Panc1 (cell line): ENCODE measurements at regions not wholly inside any gene's neighbourhood (a gene's known extent, or its start where the extent isn't known, plus 50 kb on each side); places are given as distances from the start of the nearest gene placed in this dataset.

Experiments used
- ATAC-seq: fragments of 200-7000 bp; cut with Tn5 transposase; 2 replicates; pipeline ENCODE4 v1.9.1; 2020; ENCODE audit warnings: mild to moderate bottlenecking, moderate library complexity
- BruUV-seq: library from RNA; stranded (reverse); fragments of 400-500 nt; replicated peaks from 2 replicates; lab custom pipeline; 2021; lab: Mats Ljungman, UMichigan
- CTCF ChIA-PET: fragments of 300-600 bp; sonication (Branson Sonifier 250); formaldehyde crosslinking; loops from one replicate; lab custom pipeline; 2022; ENCODE audit warnings: antibody characterized with exemption; lab: Charles Lee
- POLR2A ChIA-PET: fragments of 300-600 bp; sonication (Branson Sonifier 250); formaldehyde crosslinking; loops from one replicate; lab custom pipeline; 2022; ENCODE audit warnings: antibody characterized with exemption; lab: Charles Lee
- DNase-seq: peaks from one replicate; pipeline ENCODE4 v3.0.0-alpha.2; 2010; ENCODE audit warnings: low read depth, low spot score
- H3K27ac ChIP-seq: 2 replicates; pipeline ENCODE4 v1.5.1; 2011; ENCODE audit warnings: mild to moderate bottlenecking, low read length, inconsistent platforms
- H3K27me3 ChIP-seq: fragments of 200-500 bp; sonication (Bioruptor generic); 2 replicates; pipeline ENCODE4 v1.6.0; 2014; ENCODE audit warnings: low read length, inconsistent platforms; ENCODE audit not compliant: control insufficient read depth, insufficient read depth
- H3K36me3 ChIP-seq: fragments of 200-500 bp; sonication (Bioruptor generic); 2 replicates; pipeline ENCODE4 v1.5.1; 2014; ENCODE audit warnings: inconsistent platforms, mild to moderate bottlenecking, low read length, moderate library complexity; ENCODE audit not compliant: control insufficient read depth, insufficient read depth
- H3K4me1 ChIP-seq: 2 replicates; pipeline ENCODE4 v1.5.1; 2011; ENCODE audit warnings: inconsistent platforms, mild to moderate bottlenecking, low read length, moderate library complexity; ENCODE audit not compliant: control insufficient read depth, insufficient read depth
- H3K4me3 ChIP-seq, 2 experiments: 2 replicates each; pipeline ENCODE4 v1.5.1; 2011 to 2012; ENCODE audit warnings: low read depth in 2 of 2, low read length in 2 of 2, mild to moderate bottlenecking in 2 of 2, inconsistent platforms in 1 of 2, moderate library complexity in 1 of 2
- H3K9me3 ChIP-seq: fragments of 200-500 bp; sonication (Bioruptor generic); 2 replicates; pipeline ENCODE4 v1.5.1; 2014; ENCODE audit warnings: low read depth, mild to moderate bottlenecking, inconsistent platforms, low read length, moderate library complexity; ENCODE audit not compliant: control insufficient read depth, insufficient read depth
- POLR2AphosphoS5 ChIP-seq: IDR thresholded peaks from 2 replicates; pipeline ENCODE4 v1.6.1; 2012; ENCODE audit warnings: mild to moderate bottlenecking, low read depth, low read length, moderate library complexity
- SIN3A ChIP-seq: IDR thresholded peaks from 2 replicates; pipeline ENCODE4 v1.6.1; 2012; ENCODE audit warnings: low read depth, mild to moderate bottlenecking, low read length, moderate library complexity, borderline replicate concordance; ENCODE audit not compliant: insufficient read depth
- TCF7L2 ChIP-seq: IDR thresholded peaks from 2 replicates; pipeline ENCODE4 v1.6.1; 2011; ENCODE audit warnings: mild to moderate bottlenecking, low read depth, low read length, inconsistent platforms
- in situ Hi-C: cut with HindIII; loops from 2 replicates; pipeline ENCODE4 v1.10.0; 2016; ENCODE audit warnings: low sequenced_read_pairs, low pct_unique_long_range_greater_than_20kb
- intact Hi-C: fragments of 100-400 bp; cut with micrococcal nuclease; formaldehyde crosslinking; loops from one replicate; pipeline ENCODE4 v1.10.0; 2022; ENCODE audit not compliant: unreplicated experiment
- TF ChIP-seq, protein P1 (sequence below), 2 experiments: IDR thresholded peaks; 2 replicates each; pipeline ENCODE4 v1.6.1; 2011 to 2012; ENCODE audit warnings: low read depth in 2 of 2, control low read depth in 1 of 2, low read length in 1 of 2, mild to moderate bottlenecking in 1 of 2, moderate library complexity in 1 of 2; ENCODE audit not compliant: insufficient read depth in 1 of 2
- TF ChIP-seq, protein P2 (sequence below): fragments of 450-650 bp; IDR thresholded peaks from 2 replicates; pipeline ENCODE4 v1.5.1; 2017; ENCODE audit warnings: mild to moderate bottlenecking

GRCh38 chr2:104597942-104598341, 256.0 kb upstream of the POU3F3 start:
- no peaks in the 10 kb centered on the region for H3K36me3 ChIP-seq
- H3K27ac ChIP-seq, result no peak overlapping the region
- POLR2A ChIA-PET, result no interaction called here
- no peaks in the 10 kb centered on the region for H3K4me1 ChIP-seq
- DNase-seq (no peak), ATAC-seq (no peak)
- intact Hi-C loops, result no loop called here
- no peak overlapping the region for H3K4me3 ChIP-seq
- CTCF ChIA-PET, result no interaction called here
- no peak for TF ChIP-seq TCF7L2
- TF ChIP-seq, protein P1, sequence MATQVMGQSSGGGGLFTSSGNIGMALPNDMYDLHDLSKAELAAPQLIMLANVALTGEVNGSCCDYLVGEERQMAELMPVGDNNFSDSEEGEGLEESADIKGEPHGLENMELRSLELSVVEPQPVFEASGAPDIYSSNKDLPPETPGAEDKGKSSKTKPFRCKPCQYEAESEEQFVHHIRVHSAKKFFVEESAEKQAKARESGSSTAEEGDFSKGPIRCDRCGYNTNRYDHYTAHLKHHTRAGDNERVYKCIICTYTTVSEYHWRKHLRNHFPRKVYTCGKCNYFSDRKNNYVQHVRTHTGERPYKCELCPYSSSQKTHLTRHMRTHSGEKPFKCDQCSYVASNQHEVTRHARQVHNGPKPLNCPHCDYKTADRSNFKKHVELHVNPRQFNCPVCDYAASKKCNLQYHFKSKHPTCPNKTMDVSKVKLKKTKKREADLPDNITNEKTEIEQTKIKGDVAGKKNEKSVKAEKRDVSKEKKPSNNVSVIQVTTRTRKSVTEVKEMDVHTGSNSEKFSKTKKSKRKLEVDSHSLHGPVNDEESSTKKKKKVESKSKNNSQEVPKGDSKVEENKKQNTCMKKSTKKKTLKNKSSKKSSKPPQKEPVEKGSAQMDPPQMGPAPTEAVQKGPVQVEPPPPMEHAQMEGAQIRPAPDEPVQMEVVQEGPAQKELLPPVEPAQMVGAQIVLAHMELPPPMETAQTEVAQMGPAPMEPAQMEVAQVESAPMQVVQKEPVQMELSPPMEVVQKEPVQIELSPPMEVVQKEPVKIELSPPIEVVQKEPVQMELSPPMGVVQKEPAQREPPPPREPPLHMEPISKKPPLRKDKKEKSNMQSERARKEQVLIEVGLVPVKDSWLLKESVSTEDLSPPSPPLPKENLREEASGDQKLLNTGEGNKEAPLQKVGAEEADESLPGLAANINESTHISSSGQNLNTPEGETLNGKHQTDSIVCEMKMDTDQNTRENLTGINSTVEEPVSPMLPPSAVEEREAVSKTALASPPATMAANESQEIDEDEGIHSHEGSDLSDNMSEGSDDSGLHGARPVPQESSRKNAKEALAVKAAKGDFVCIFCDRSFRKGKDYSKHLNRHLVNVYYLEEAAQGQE (IDR thresholded peaks at IDR 0.05; ENCODE audit: insufficient read depth in 1 of 2, low read depth in 2 of 2, low read length in 1 of 2), result no peak
- TF ChIP-seq SIN3A, result no peak
- TF ChIP-seq, protein P2, sequence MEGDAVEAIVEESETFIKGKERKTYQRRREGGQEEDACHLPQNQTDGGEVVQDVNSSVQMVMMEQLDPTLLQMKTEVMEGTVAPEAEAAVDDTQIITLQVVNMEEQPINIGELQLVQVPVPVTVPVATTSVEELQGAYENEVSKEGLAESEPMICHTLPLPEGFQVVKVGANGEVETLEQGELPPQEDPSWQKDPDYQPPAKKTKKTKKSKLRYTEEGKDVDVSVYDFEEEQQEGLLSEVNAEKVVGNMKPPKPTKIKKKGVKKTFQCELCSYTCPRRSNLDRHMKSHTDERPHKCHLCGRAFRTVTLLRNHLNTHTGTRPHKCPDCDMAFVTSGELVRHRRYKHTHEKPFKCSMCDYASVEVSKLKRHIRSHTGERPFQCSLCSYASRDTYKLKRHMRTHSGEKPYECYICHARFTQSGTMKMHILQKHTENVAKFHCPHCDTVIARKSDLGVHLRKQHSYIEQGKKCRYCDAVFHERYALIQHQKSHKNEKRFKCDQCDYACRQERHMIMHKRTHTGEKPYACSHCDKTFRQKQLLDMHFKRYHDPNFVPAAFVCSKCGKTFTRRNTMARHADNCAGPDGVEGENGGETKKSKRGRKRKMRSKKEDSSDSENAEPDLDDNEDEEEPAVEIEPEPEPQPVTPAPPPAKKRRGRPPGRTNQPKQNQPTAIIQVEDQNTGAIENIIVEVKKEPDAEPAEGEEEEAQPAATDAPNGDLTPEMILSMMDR, result no peak
- no peak for TF ChIP-seq POLR2AphosphoS5
- BruUV-seq, result no TSS peak
- in situ Hi-C loops, result no loop called here
- no peaks in the 10 kb centered on the region for H3K9me3 ChIP-seq
- no peaks in the 10 kb centered on the region for H3K27me3 ChIP-seq

DNA sequence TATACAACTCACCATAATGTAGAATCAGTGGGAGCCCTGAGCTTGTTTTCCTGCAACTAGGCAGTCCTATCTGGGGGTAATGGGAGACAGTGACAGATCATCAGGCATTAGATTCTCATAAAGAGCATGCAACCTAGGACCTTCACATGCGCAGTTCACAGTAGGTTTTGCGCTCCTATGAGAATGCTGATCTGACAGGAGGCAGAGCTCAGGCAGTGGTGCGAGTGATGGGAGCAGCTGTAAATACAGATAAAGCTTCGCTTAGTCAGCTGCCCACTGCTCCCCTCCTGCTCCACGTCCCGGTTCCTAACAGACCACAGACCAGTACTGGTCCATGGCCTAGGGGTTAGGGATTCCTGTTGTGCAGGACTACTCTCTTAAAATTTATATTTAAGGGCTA, 255.3 kb upstream of the POU3F3 start:
- BruUV-seq, result no TSS peak
- ATAC-seq (no peak), DNase-seq (no peak)
- Histone ChIP-seq H3K27me3 (no peaks in the 10 kb centered on the region), H3K4me1 (no peaks in the 10 kb centered on the region), H3K4me3 (no peak overlapping the region), H3K9me3 (no peaks in the 10 kb centered on the region), H3K27ac (no peak overlapping the region), H3K36me3 (no peaks in the 10 kb centered on the region)
- TF ChIP-seq, protein P2, result no peak
- TF ChIP-seq, protein P1 (IDR thresholded peaks at IDR 0.05; ENCODE audit: insufficient read depth in 1 of 2, low read depth in 2 of 2, low read length in 1 of 2), result no peak
- TF ChIP-seq POLR2AphosphoS5 (no peak), SIN3A (no peak), TCF7L2 (no peak)
- intact Hi-C loops (no loop called here), in situ Hi-C loops (no loop called here)
- ChIA-PET POLR2A (no interaction called here), CTCF (no interaction called here)
